ENCODE measurements at regions not wholly inside any gene's neighbourhood (a gene's known extent, or its start where the extent isn't known, plus 50 kb on each side); places are given as distances from the start of the nearest gene placed in this dataset.

DNA sequence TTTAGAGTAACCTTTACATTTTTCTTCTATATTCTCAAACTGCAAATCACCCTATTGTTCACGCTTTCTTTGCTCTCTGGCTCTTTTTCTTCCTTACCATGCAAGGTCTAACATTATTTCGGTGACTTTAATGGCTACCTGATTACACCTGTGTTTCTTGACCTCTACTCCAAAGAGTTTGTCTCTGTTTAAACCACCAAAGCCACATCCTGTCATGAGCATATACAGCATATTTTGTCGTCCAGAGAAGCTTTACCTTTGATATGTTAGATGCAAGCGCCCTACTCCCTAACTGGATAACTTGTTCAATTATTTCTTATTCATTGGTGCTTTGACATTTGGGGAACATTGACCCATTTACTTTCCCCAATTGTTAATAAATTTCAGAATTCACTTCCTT is 565.1 kb upstream of the GCFC2 start:
- no peaks in the 10 kb centered on the region for H3K9me1 ChIP-seq (replicated peaks; ENCODE audit: control insufficient read depth, extremely low read depth, insufficient read depth, low read length)
- CTCF ChIA-PET, result no interaction called here
- dilution Hi-C loops (cut with MboI; ENCODE audit: extremely low pct_ligation_motif_present, low sequenced_read_pairs) (no loop called here), intact Hi-C loops (cut with micrococcal nuclease) (no loop called here)
- POLR2A ChIA-PET, result no interaction called here
- BruUV-seq (replicated peaks), result no TSS peak
- DNase-seq (ENCODE audit: low read depth, low spot score), result no peak
- no peaks in the 10 kb centered on the region for H3K27me3 ChIP-seq (ENCODE audit: control insufficient read depth in 2 of 2, insufficient read depth in 2 of 2, low read length in 2 of 2)
- H3K27ac ChIP-seq (ENCODE audit: insufficient read depth, low read depth, low read length), result no peak overlapping the region
- no peak overlapping the region for H3K9ac ChIP-seq (replicated peaks; ENCODE audit: extremely low read depth, insufficient read depth, low read length)
- no peaks in the 10 kb centered on the region for H3K4me1 ChIP-seq (ENCODE audit: control insufficient read depth, extremely low read depth, insufficient read depth, low read length)
- no peak overlapping the region for H2AFZ ChIP-seq (ENCODE audit: low read depth, low read length)
- no peak for FAIRE-seq
- TF ChIP-seq, protein P1, sequence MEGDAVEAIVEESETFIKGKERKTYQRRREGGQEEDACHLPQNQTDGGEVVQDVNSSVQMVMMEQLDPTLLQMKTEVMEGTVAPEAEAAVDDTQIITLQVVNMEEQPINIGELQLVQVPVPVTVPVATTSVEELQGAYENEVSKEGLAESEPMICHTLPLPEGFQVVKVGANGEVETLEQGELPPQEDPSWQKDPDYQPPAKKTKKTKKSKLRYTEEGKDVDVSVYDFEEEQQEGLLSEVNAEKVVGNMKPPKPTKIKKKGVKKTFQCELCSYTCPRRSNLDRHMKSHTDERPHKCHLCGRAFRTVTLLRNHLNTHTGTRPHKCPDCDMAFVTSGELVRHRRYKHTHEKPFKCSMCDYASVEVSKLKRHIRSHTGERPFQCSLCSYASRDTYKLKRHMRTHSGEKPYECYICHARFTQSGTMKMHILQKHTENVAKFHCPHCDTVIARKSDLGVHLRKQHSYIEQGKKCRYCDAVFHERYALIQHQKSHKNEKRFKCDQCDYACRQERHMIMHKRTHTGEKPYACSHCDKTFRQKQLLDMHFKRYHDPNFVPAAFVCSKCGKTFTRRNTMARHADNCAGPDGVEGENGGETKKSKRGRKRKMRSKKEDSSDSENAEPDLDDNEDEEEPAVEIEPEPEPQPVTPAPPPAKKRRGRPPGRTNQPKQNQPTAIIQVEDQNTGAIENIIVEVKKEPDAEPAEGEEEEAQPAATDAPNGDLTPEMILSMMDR (IDR thresholded peaks at IDR 0.05; ENCODE audit: extremely low read depth in 1 of 2, insufficient read depth in 1 of 2, low read depth in 1 of 2, low read length in 2 of 2), result no peak
- TF ChIP-seq, protein P2, sequence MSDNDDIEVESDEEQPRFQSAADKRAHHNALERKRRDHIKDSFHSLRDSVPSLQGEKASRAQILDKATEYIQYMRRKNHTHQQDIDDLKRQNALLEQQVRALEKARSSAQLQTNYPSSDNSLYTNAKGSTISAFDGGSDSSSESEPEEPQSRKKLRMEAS (IDR thresholded peaks at IDR 0.05; ENCODE audit: insufficient read depth, insufficient read length), result no peak
- TF ChIP-seq POLR2AphosphoS5 (IDR thresholded peaks at IDR 0.05; ENCODE audit: insufficient read depth, low read depth, low read length) (no peak), EZH2 (IDR thresholded peaks at IDR 0.05; ENCODE audit: borderline replicate concordance, low read depth, low read length, severe bottlenecking) (no peak), JUN (IDR thresholded peaks at IDR 0.05; ENCODE audit: borderline replicate concordance, insufficient read depth, insufficient read length, low read depth) (no peak), POLR2A (IDR thresholded peaks at IDR 0.05; ENCODE audit: low read depth, low read length) (no peak)
- H3K36me3 ChIP-seq (ENCODE audit: control insufficient read depth in 2 of 2, extremely low read depth in 1 of 2, insufficient read depth in 2 of 2, low read length in 2 of 2), result no peaks in the 10 kb centered on the region
- no peaks in the 10 kb centered on the region for H3K79me2 ChIP-seq (ENCODE audit: control insufficient read depth, insufficient read depth, low read length)
- H3K4me2 ChIP-seq (ENCODE audit: insufficient read depth, low read length), result no peak overlapping the region
- no peaks in the 10 kb centered on the region for H3K9me3 ChIP-seq (replicated peaks; ENCODE audit: control insufficient read depth, insufficient read depth, low read length)
- H4K20me1 ChIP-seq (replicated peaks; ENCODE audit: control insufficient read depth, extremely low read depth, insufficient read depth, low read length), result no peaks in the 10 kb centered on the region
- no peak overlapping the region for H3K4me3 ChIP-seq (replicated peaks in 1 of 3; ENCODE audit: insufficient read depth in 1 of 3, low read depth in 1 of 3, low read length in 3 of 3)

DNA sequence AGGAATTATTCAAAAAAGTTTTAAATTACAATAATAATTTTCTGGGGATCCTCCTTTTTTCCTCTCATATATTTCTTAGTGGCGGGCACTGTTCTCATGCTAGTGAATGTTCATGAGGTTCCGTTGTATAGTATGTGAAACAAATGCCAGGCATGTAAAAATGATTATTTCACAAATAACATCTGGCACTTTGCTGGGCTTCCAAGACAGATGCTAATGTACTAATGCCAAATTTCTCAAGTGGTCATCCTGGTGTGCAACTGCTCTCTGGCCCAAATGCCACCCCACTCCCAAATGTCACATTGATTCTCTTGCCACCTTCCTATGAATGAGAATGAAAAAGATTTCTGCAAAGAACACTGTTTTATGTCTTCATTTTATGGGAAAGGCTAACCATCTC is 564.0 kb upstream of the GCFC2 start:
- TF ChIP-seq, protein P1 (IDR thresholded peaks at IDR 0.05; ENCODE audit: extremely low read depth in 1 of 2, insufficient read depth in 1 of 2, low read depth in 1 of 2, low read length in 2 of 2), result no peak
- TF ChIP-seq GATA2 (IDR thresholded peaks at IDR 0.05; ENCODE audit: insufficient read depth, insufficient read length, low read depth, low read length) (no peak), EZH2 (IDR thresholded peaks at IDR 0.05; ENCODE audit: borderline replicate concordance, low read depth, low read length, severe bottlenecking) (no peak), POLR2A (IDR thresholded peaks at IDR 0.05; ENCODE audit: low read depth, low read length) (no peak), JUN (IDR thresholded peaks at IDR 0.05; ENCODE audit: borderline replicate concordance, insufficient read depth, insufficient read length, low read depth) (no peak), MYC (IDR thresholded peaks at IDR 0.05; ENCODE audit: low read depth, low read length) (no peak), POLR2AphosphoS5 (IDR thresholded peaks at IDR 0.05; ENCODE audit: insufficient read depth, low read depth, low read length) (no peak), FOS (IDR thresholded peaks at IDR 0.05; ENCODE audit: borderline replicate concordance, insufficient read depth, low read length) (no peak)
- TF ChIP-seq, protein P2 (IDR thresholded peaks at IDR 0.05; ENCODE audit: insufficient read depth, insufficient read length), result no peak
- Histone ChIP-seq H3K4me3 (replicated peaks in 1 of 3; ENCODE audit: insufficient read depth in 1 of 3, low read depth in 1 of 3, low read length in 3 of 3) (no peak overlapping the region), H3K9me3 (replicated peaks; ENCODE audit: control insufficient read depth, insufficient read depth, low read length) (no peaks in the 10 kb centered on the region), H3K36me3 (ENCODE audit: control insufficient read depth in 2 of 2, extremely low read depth in 1 of 2, insufficient read depth in 2 of 2, low read length in 2 of 2) (no peaks in the 10 kb centered on the region), H3K27me3 (ENCODE audit: control insufficient read depth in 2 of 2, insufficient read depth in 2 of 2, low read length in 2 of 2) (no peaks in the 10 kb centered on the region), H3K9me1 (replicated peaks; ENCODE audit: control insufficient read depth, extremely low read depth, insufficient read depth, low read length) (no peaks in the 10 kb centered on the region), H3K4me2 (ENCODE audit: insufficient read depth, low read length) (no peak overlapping the region), H4K20me1 (replicated peaks; ENCODE audit: control insufficient read depth, extremely low read depth, insufficient read depth, low read length) (no peaks in the 10 kb centered on the region), H3K79me2 (ENCODE audit: control insufficient read depth, insufficient read depth, low read length) (no peaks in the 10 kb centered on the region), H3K4me1 (ENCODE audit: control insufficient read depth, extremely low read depth, insufficient read depth, low read length) (no peaks in the 10 kb centered on the region), H3K27ac (ENCODE audit: insufficient read depth, low read depth, low read length) (no peak overlapping the region), H3K9ac (replicated peaks; ENCODE audit: extremely low read depth, insufficient read depth, low read length) (no peak overlapping the region), H2AFZ (ENCODE audit: low read depth, low read length) (no peak overlapping the region)
- dilution Hi-C loops (cut with MboI; ENCODE audit: extremely low pct_ligation_motif_present, low sequenced_read_pairs), result no loop called here
- CTCF ChIA-PET, result no interaction called here
- no peak for FAIRE-seq
- POLR2A ChIA-PET, result no interaction called here
- no peak for DNase-seq (ENCODE audit: low read depth, low spot score)
- BruUV-seq (replicated peaks), result no TSS peak
- intact Hi-C loops (cut with micrococcal nuclease), result no loop called here

Measured in endothelial cell of umbilical vein (primary cell).